HFFc6 (cell line): ENCODE measurements at regions not wholly inside any gene's neighbourhood (a gene's known extent, or its start where the extent isn't known, plus 50 kb on each side); places are given as distances from the start of the nearest gene placed in this dataset.

Experiments used
- DNase-seq: peaks from one replicate; pipeline ENCODE4 v3.0.0-alpha.2; 2018
- H3K27ac Mint-ChIP-seq: 2 replicates; pipeline ENCODE4 v1.8.0; 2020; ENCODE audit warnings: mild to moderate bottlenecking, mixed read lengths
- H3K27me3 Mint-ChIP-seq: 2 replicates; pipeline ENCODE4 v1.8.0; 2021; ENCODE audit warnings: mild to moderate bottlenecking, moderate library complexity, mixed read lengths; ENCODE audit not compliant: insufficient read depth
- H3K36me3 Mint-ChIP-seq: 2 replicates; pipeline ENCODE4 v1.8.0; 2021; ENCODE audit warnings: low read depth, mixed read lengths
- H3K4me1 Mint-ChIP-seq: 2 replicates; pipeline ENCODE4 v1.8.0; 2020; ENCODE audit warnings: low read depth, mixed read lengths
- H3K4me3 Mint-ChIP-seq: 2 replicates; pipeline ENCODE4 v1.8.0; 2020; ENCODE audit warnings: mild to moderate bottlenecking, moderate library complexity, mixed read lengths
- H3K9me3 Mint-ChIP-seq: 2 replicates; pipeline ENCODE4 v1.8.0; 2020; ENCODE audit warnings: mild to moderate bottlenecking, mixed read lengths
- TF ChIP-seq, protein P1 (sequence below): fragments of 200-600 bp; sonication (generic); IDR thresholded peaks from 2 replicates; pipeline ENCODE4 v1.5.0; 2021; ENCODE audit warnings: antibody characterized with exemption, mild to moderate bottlenecking

GRCh38 chr9:85246541-85246940 lies 495.2 kb downstream of the AGTPBP1 start:
- Mint-ChIP-seq H3K27me3 (no peaks in the 10 kb centered on the region; the same call in 1 of the 2 replicates), H3K9me3 (peaks cover 22% of the 10 kb centered on the region), H3K27ac (no peak overlapping the region), H3K36me3 (no peaks in the 10 kb centered on the region), H3K4me3 (no peak overlapping the region), H3K4me1 (no peaks in the 10 kb centered on the region)
- no peak for DNase-seq
- TF ChIP-seq, protein P1, sequence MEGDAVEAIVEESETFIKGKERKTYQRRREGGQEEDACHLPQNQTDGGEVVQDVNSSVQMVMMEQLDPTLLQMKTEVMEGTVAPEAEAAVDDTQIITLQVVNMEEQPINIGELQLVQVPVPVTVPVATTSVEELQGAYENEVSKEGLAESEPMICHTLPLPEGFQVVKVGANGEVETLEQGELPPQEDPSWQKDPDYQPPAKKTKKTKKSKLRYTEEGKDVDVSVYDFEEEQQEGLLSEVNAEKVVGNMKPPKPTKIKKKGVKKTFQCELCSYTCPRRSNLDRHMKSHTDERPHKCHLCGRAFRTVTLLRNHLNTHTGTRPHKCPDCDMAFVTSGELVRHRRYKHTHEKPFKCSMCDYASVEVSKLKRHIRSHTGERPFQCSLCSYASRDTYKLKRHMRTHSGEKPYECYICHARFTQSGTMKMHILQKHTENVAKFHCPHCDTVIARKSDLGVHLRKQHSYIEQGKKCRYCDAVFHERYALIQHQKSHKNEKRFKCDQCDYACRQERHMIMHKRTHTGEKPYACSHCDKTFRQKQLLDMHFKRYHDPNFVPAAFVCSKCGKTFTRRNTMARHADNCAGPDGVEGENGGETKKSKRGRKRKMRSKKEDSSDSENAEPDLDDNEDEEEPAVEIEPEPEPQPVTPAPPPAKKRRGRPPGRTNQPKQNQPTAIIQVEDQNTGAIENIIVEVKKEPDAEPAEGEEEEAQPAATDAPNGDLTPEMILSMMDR: no peak

DNA sequence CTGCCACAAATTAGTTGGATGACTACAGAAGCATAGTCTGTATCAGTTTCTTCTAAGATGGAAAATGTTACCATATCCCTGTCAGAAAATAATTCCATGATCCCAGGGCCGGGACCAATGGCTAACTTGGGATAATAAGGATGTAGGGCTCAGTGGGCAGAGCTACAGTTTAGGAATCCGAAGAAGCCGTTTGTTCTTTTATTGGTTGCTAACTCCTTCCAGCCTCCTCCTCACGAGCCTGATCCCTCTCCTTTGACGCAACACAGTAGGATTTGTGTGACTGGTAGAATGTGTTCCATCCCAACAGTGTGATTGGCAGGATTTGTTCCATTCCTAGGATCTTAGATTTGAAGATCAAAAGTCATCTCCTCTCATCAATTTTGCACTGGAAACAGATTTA lies 496.9 kb downstream of the AGTPBP1 start:
- no peaks in the 10 kb centered on the region for H3K4me1 Mint-ChIP-seq
- TF ChIP-seq, protein P1: no peak
- H3K9me3 Mint-ChIP-seq: peaks cover 29% of the 10 kb centered on the region
- DNase-seq: no peak
- H3K27me3 Mint-ChIP-seq: no peaks in the 10 kb centered on the region; the same call in 1 of the 2 replicates
- no peaks in the 10 kb centered on the region for H3K36me3 Mint-ChIP-seq
- H3K4me3 Mint-ChIP-seq: no peak overlapping the region
- H3K27ac Mint-ChIP-seq: no peak overlapping the region

GRCh38 chr9:85243977-85244376 lies 497.8 kb downstream of the AGTPBP1 start:
- Mint-ChIP-seq H3K36me3 (no peaks in the 10 kb centered on the region), H3K27ac (no peak overlapping the region), H3K27me3 (no peaks in the 10 kb centered on the region; the same call in 1 of the 2 replicates), H3K4me1 (no peaks in the 10 kb centered on the region), H3K4me3 (no peak overlapping the region), H3K9me3 (peaks cover 35% of the 10 kb centered on the region)
- no peak for DNase-seq
- TF ChIP-seq, protein P1: no peak

- Mint-ChIP-seq H3K27ac (no peak overlapping the region), H3K4me1 (no peaks in the 10 kb centered on the region), H3K9me3 (peaks cover 42% of the 10 kb centered on the region), H3K4me3 (no peak overlapping the region), H3K27me3 (no peaks in the 10 kb centered on the region; the same call in 1 of the 2 replicates), H3K36me3 (no peaks in the 10 kb centered on the region; the same call in 1 of the 2 replicates)
- no peak for DNase-seq
- TF ChIP-seq, protein P1: no peak
Observed at GRCh38 chr9:85237478-85237877, 504.3 kb downstream of the AGTPBP1 start.

DNA sequence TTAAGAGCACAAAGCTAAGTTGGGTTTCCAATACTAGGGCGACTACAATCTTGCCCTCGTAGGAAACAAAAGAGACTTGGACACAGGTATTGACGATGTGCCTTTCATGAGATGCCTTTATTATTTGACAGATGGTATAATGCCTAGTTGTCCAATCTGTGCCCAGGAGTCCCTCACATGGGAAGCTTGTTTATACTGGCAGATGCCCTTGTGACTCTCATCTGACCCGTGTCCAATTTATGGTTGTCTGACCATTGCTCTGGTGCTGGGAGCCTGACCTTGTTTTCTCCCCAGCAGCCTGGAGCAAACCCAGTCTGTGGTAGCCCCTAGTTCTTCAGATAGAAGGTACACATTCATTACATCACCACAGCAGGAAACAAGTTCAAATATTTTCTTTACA lies 511.7 kb downstream of the AGTPBP1 start:
- no peaks in the 10 kb centered on the region; the same call in 1 of the 2 replicates for H3K27me3 Mint-ChIP-seq
- no peak overlapping the region for H3K4me3 Mint-ChIP-seq
- DNase-seq: no peak
- TF ChIP-seq, protein P1: no peak
- H3K4me1 Mint-ChIP-seq: peaks cover 1% of the 10 kb centered on the region; the same call in 1 of the 2 replicates
- peaks cover 28% of the 10 kb centered on the region for H3K9me3 Mint-ChIP-seq
- no peak overlapping the region for H3K27ac Mint-ChIP-seq
- H3K36me3 Mint-ChIP-seq: no peaks in the 10 kb centered on the region
